Mesendoderm (in vitro differentiated cells): ENCODE measurements at regions not wholly inside any gene's neighbourhood (a gene's known extent, or its start where the extent isn't known, plus 50 kb on each side); places are given as distances from the start of the nearest gene placed in this dataset.

Experiments used
- DNase-seq: peaks from one replicate; pipeline ENCODE4 v3.0.0; 2013
- H2AK5ac ChIP-seq: 2 replicates; pipeline ENCODE4 v1.6.1; 2013; ENCODE audit warnings: low read length, inconsistent platforms
- H2BK120ac ChIP-seq: 2 replicates; pipeline ENCODE4 v1.6.1; 2013; ENCODE audit warnings: low read depth, mild to moderate bottlenecking, low read length, moderate library complexity, mixed read lengths
- H2BK15ac ChIP-seq: replicated peaks from 2 replicates; pipeline ENCODE4 v1.6.1; 2013; ENCODE audit warnings: low read depth, mild to moderate bottlenecking, moderate library complexity
- H2BK5ac ChIP-seq: 2 replicates; pipeline ENCODE4 v1.6.1; 2013; ENCODE audit warnings: low read length, inconsistent platforms
- H3K18ac ChIP-seq: 2 replicates; pipeline ENCODE4 v1.6.1; 2013; ENCODE audit warnings: mild to moderate bottlenecking, low read length, mixed read lengths
- H3K23ac ChIP-seq: one replicate; pipeline ENCODE4 v1.6.1; 2013; ENCODE audit warnings: low read length
- H3K27ac ChIP-seq: 2 replicates; pipeline ENCODE4 v1.5.1; 2013; ENCODE audit warnings: low read depth, mild to moderate bottlenecking, inconsistent platforms, low read length, moderate library complexity
- H3K27me3 ChIP-seq: 2 replicates; pipeline ENCODE4 v1.6.1; 2013; ENCODE audit warnings: low read length, control low read depth, mild to moderate bottlenecking, inconsistent platforms; ENCODE audit not compliant: insufficient read depth, poor library complexity
- H3K36me3 ChIP-seq: 2 replicates; pipeline ENCODE4 v1.6.1; 2013; ENCODE audit warnings: low read length, inconsistent platforms; ENCODE audit not compliant: control insufficient read depth, insufficient read depth
- H3K4ac ChIP-seq: one replicate; pipeline ENCODE4 v1.6.1; 2013; ENCODE audit warnings: low read depth, mild to moderate bottlenecking, low read length, moderate library complexity
- H3K4me1 ChIP-seq: 2 replicates; pipeline ENCODE4 v1.6.1; 2013; ENCODE audit warnings: low read depth, low read length, inconsistent platforms; ENCODE audit not compliant: control insufficient read depth
- H3K4me2 ChIP-seq: 2 replicates; pipeline ENCODE4 v1.6.1; 2013; ENCODE audit warnings: low read length
- H3K4me3 ChIP-seq: 2 replicates; pipeline ENCODE4 v1.5.1; 2013; ENCODE audit warnings: mild to moderate bottlenecking, low read length
- H3K56ac ChIP-seq: one replicate; pipeline ENCODE4 v1.6.1; 2013; ENCODE audit warnings: low read length
- H3K79me1 ChIP-seq: 2 replicates; pipeline ENCODE4 v1.6.1; 2013; ENCODE audit warnings: low read length, inconsistent platforms
- H3K79me2 ChIP-seq: 2 replicates; pipeline ENCODE4 v1.6.1; 2013; ENCODE audit warnings: mild to moderate bottlenecking, low read length; ENCODE audit not compliant: control insufficient read depth, insufficient read depth
- H3K9ac ChIP-seq: 2 replicates; pipeline ENCODE4 v1.6.1; 2013; ENCODE audit warnings: low read length, inconsistent platforms
- H4K5ac ChIP-seq: one replicate; pipeline ENCODE4 v1.6.1; 2013; ENCODE audit warnings: low read length
- H4K8ac ChIP-seq: one replicate; pipeline ENCODE4 v1.6.1; 2013; ENCODE audit warnings: low read depth, mild to moderate bottlenecking, control low read depth, low read length, moderate library complexity
- WGBS: extraction: QIAGEN DNeasy Blood & Tissue Kit; methylation state at CpG from one replicate; pipeline ENCODE4 v1.1.7; 2013; ENCODE audit warnings: low lambda C conversion rate, missing lambda C conversion rate; ENCODE audit not compliant: insufficient coverage; ENCODE audit errors: extremely low coverage; 5-methylcytosine and 5-hydroxymethylcytosine counted together

- Histone ChIP-seq H3K79me2 (no peaks in the 10 kb centered on the region), H2AK5ac (no peak overlapping the region), H3K4me1 (no peaks in the 10 kb centered on the region), H3K4me2 (no peak overlapping the region), H3K4ac (no peak overlapping the region), H3K56ac (no peak overlapping the region), H3K4me3 (no peak overlapping the region), H3K36me3 (no peaks in the 10 kb centered on the region), H3K27me3 (no peaks in the 10 kb centered on the region), H2BK120ac (no peak overlapping the region), H2BK5ac (no peak overlapping the region), H3K18ac (no peak overlapping the region), H3K79me1 (no peaks in the 10 kb centered on the region), H3K23ac (no peak overlapping the region), H3K9ac (no peak overlapping the region), H4K5ac (no peak overlapping the region), H2BK15ac (no peak overlapping the region), H4K8ac (no peak overlapping the region), H3K27ac (no peak overlapping the region)
- DNase-seq: no peak
Observed at GRCh38 chr5:89204756-89205155, 321.8 kb upstream of the MEF2C start.

- H3K56ac ChIP-seq: no peak overlapping the region
- H3K23ac ChIP-seq: no peak overlapping the region
- H4K8ac ChIP-seq: no peak overlapping the region
- H2BK15ac ChIP-seq: no peak overlapping the region
- H3K4me1 ChIP-seq: no peaks in the 10 kb centered on the region
- no peaks in the 10 kb centered on the region for H3K79me1 ChIP-seq
- no peak overlapping the region for H2BK5ac ChIP-seq
- no peak overlapping the region for H2BK120ac ChIP-seq
- H3K79me2 ChIP-seq: no peaks in the 10 kb centered on the region
- no peaks in the 10 kb centered on the region for H3K27me3 ChIP-seq
- no peak overlapping the region for H3K9ac ChIP-seq
- H3K4me2 ChIP-seq: no peak overlapping the region
- H2AK5ac ChIP-seq: no peak overlapping the region
- no peak overlapping the region for H3K27ac ChIP-seq
- H3K18ac ChIP-seq: no peak overlapping the region
- H3K4me3 ChIP-seq: no peak overlapping the region
- H3K36me3 ChIP-seq: no peaks in the 10 kb centered on the region
- WGBS: no CpG with 5 or more reads among the region's 2 CpGs
- no peak for DNase-seq
- no peak overlapping the region for H3K4ac ChIP-seq
- no peak overlapping the region for H4K5ac ChIP-seq
Observed at GRCh38 chr5:89203611-89204010, 320.6 kb upstream of the MEF2C start.

- H4K5ac ChIP-seq: no peak overlapping the region
- H2BK15ac ChIP-seq: no peak overlapping the region
- H2BK5ac ChIP-seq: no peak overlapping the region
- no peak overlapping the region for H3K56ac ChIP-seq
- no peak overlapping the region for H3K9ac ChIP-seq
- no peaks in the 10 kb centered on the region for H3K4me1 ChIP-seq
- H3K18ac ChIP-seq: no peak overlapping the region
- no peaks in the 10 kb centered on the region for H3K27me3 ChIP-seq
- H3K79me2 ChIP-seq: no peaks in the 10 kb centered on the region
- H3K27ac ChIP-seq: no peak overlapping the region
- H3K4me2 ChIP-seq: no peak overlapping the region
- no peaks in the 10 kb centered on the region for H3K36me3 ChIP-seq
- H3K23ac ChIP-seq: no peak overlapping the region
- H4K8ac ChIP-seq: no peak overlapping the region
- DNase-seq: no peak
- H3K79me1 ChIP-seq: no peaks in the 10 kb centered on the region
- no peak overlapping the region for H2AK5ac ChIP-seq
- H3K4ac ChIP-seq: no peak overlapping the region
- H2BK120ac ChIP-seq: no peak overlapping the region
- no peak overlapping the region for H3K4me3 ChIP-seq
- WGBS: no CpG with 5 or more reads among the region's 2 CpGs
Observed at GRCh38 chr5:89200899-89201298, 317.9 kb upstream of the MEF2C start.

GRCh38 chr5:89199306-89199705, 316.3 kb upstream of the MEF2C start:
- H2BK15ac ChIP-seq: no peak overlapping the region
- H4K8ac ChIP-seq: no peak overlapping the region
- no peak overlapping the region for H3K23ac ChIP-seq
- H2BK120ac ChIP-seq: no peak overlapping the region
- no peak overlapping the region for H3K9ac ChIP-seq
- H3K27me3 ChIP-seq: no peaks in the 10 kb centered on the region
- no peak overlapping the region for H3K4ac ChIP-seq
- H4K5ac ChIP-seq: no peak overlapping the region
- no peak overlapping the region for H2AK5ac ChIP-seq
- H3K18ac ChIP-seq: no peak overlapping the region
- DNase-seq: no peak
- H3K4me3 ChIP-seq: no peak overlapping the region
- H3K4me1 ChIP-seq: no peaks in the 10 kb centered on the region
- no peak overlapping the region for H2BK5ac ChIP-seq
- WGBS: no CpG with 5 or more reads among the region's 2 CpGs
- H3K79me1 ChIP-seq: no peaks in the 10 kb centered on the region
- H3K36me3 ChIP-seq: no peaks in the 10 kb centered on the region
- H3K4me2 ChIP-seq: no peak overlapping the region
- no peak overlapping the region for H3K27ac ChIP-seq
- H3K56ac ChIP-seq: no peak overlapping the region
- no peaks in the 10 kb centered on the region for H3K79me2 ChIP-seq

GRCh38 chr5:89191374-89191773, 308.4 kb upstream of the MEF2C start:
- H2BK15ac ChIP-seq: no peak overlapping the region
- no peak overlapping the region for H3K4me3 ChIP-seq
- no peak overlapping the region for H3K27ac ChIP-seq
- H3K4me1 ChIP-seq: no peaks in the 10 kb centered on the region
- H3K79me1 ChIP-seq: no peaks in the 10 kb centered on the region
- H3K9ac ChIP-seq: no peak overlapping the region
- WGBS: no CpG with 5 or more reads among the region's 2 CpGs
- no peaks in the 10 kb centered on the region for H3K27me3 ChIP-seq
- H2AK5ac ChIP-seq: no peak overlapping the region
- H3K18ac ChIP-seq: no peak overlapping the region
- no peak overlapping the region for H4K5ac ChIP-seq
- no peaks in the 10 kb centered on the region for H3K79me2 ChIP-seq
- no peak overlapping the region for H3K23ac ChIP-seq
- no peaks in the 10 kb centered on the region for H3K36me3 ChIP-seq
- no peak overlapping the region for H2BK120ac ChIP-seq
- DNase-seq: no peak
- no peak overlapping the region for H2BK5ac ChIP-seq
- H3K4me2 ChIP-seq: no peak overlapping the region
- no peak overlapping the region for H3K56ac ChIP-seq
- no peak overlapping the region for H3K4ac ChIP-seq
- no peak overlapping the region for H4K8ac ChIP-seq

- Histone ChIP-seq H3K56ac (no peak overlapping the region), H3K18ac (no peak overlapping the region), H3K4me2 (no peak overlapping the region), H3K27me3 (no peaks in the 10 kb centered on the region), H3K36me3 (no peaks in the 10 kb centered on the region), H2AK5ac (no peak overlapping the region), H3K79me1 (no peaks in the 10 kb centered on the region), H3K23ac (no peak overlapping the region), H4K8ac (no peak overlapping the region), H4K5ac (no peak overlapping the region), H3K4me3 (no peak overlapping the region), H3K4ac (no peak overlapping the region), H3K4me1 (no peaks in the 10 kb centered on the region), H2BK5ac (no peak overlapping the region), H3K79me2 (no peaks in the 10 kb centered on the region), H2BK120ac (no peak overlapping the region), H3K27ac (no peak overlapping the region), H2BK15ac (no peak overlapping the region), H3K9ac (no peak overlapping the region)
- no peak for DNase-seq
- no CpG with 5 or more reads among the region's 3 CpGs for WGBS
Observed at GRCh38 chr5:89190515-89191265, 307.7 kb upstream of the MEF2C start.
